ACC112 (cell line): ENCODE measurements at regions not wholly inside any gene's neighbourhood (a gene's known extent, or its start where the extent isn't known, plus 50 kb on each side); places are given as distances from the start of the nearest gene placed in this dataset.

Experiments used
- H2AFZ ChIP-seq: fragments of 200-600 bp; sonication (generic); one replicate; pipeline ENCODE4 v1.6.0; 2017; ENCODE audit warnings: antibody characterized with exemption, low read length; ENCODE audit not compliant: unreplicated experiment
- H3K27ac ChIP-seq: fragments of 200-600 bp; sonication (generic); 2 replicates; pipeline ENCODE4 v1.5.1; 2014; ENCODE audit warnings: low read depth, mild to moderate bottlenecking, antibody characterized with exemption, low read length, moderate library complexity
- H3K27me3 ChIP-seq: fragments of 200-600 bp; sonication (generic); 2 replicates; pipeline ENCODE4 v1.6.1; 2014; ENCODE audit warnings: mild to moderate bottlenecking, antibody characterized with exemption, low read length, moderate library complexity, mixed read lengths; ENCODE audit not compliant: insufficient read depth
- H3K36me3 ChIP-seq: fragments of 200-600 bp; sonication (generic); 2 replicates; pipeline ENCODE4 v1.6.1; 2016; ENCODE audit warnings: mild to moderate bottlenecking, antibody characterized with exemption, low read length, moderate library complexity, mixed read lengths; ENCODE audit not compliant: insufficient read depth
- H3K4me1 ChIP-seq: fragments of 200-600 bp; sonication (generic); one replicate; pipeline ENCODE4 v1.6.1; 2016; ENCODE audit warnings: low read length, mixed read lengths; ENCODE audit not compliant: insufficient read depth, unreplicated experiment, control insufficient read depth
- H3K4me3 ChIP-seq: fragments of 200-600 bp; sonication (generic); 2 replicates; pipeline ENCODE4 v1.5.1; 2014; ENCODE audit warnings: mild to moderate bottlenecking, low read depth, low read length
- H3K79me2 ChIP-seq: fragments of 200-600 bp; sonication (generic); one replicate; pipeline ENCODE4 v1.6.0; 2016; ENCODE audit warnings: low read length; ENCODE audit not compliant: control insufficient read depth, unreplicated experiment, insufficient read depth

- H3K27ac ChIP-seq, result no peak overlapping the region
- no peaks in the 10 kb centered on the region for H3K79me2 ChIP-seq
Observed at GRCh38 chr6:21836277-21836676, 242.7 kb downstream of the SOX4 start.

DNA sequence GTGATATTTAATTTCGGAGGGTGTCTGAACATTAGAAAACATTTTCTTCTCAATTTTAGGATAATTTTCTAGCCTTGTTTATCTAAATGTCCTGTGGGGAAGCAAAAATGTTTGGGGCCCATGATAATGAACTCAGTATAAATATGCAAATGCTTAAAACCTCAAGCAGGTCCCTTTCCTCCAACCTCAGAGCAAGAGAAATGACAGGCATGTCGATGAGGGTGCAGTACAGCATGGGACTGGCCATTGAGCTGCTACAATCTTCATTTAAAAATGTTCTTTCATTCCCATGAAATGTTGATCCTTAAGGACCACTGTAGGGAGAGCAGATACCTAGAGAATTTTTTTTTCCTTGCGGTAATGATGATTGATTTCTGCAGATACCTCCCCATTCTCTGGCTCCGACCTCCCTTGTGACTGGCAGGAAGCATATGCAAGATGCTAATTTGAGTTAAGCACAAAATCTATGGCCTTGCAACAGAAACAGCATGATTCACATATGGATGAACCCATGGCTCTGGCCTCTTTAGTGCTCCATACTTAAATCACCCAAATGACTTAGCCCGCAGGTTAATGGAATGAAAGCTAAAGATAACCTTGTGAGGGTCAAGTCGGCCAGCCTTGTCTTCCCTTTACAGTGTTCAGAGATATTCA, 243.3 kb downstream of the SOX4 start:
- Histone ChIP-seq H3K4me3 (no peak overlapping the region), H3K36me3 (no peaks in the 10 kb centered on the region), H2AFZ (no peak overlapping the region), H3K27me3 (no peaks in the 10 kb centered on the region), H3K79me2 (no peaks in the 10 kb centered on the region), H3K4me1 (peaks cover 7% of the 10 kb centered on the region), H3K27ac (no peak overlapping the region)

More at GRCh38 chr6:21836277-21836676, 242.7 kb downstream of the SOX4 start:
- no peak overlapping the region for H3K4me3 ChIP-seq
- no peaks in the 10 kb centered on the region for H3K36me3 ChIP-seq
- H3K27me3 ChIP-seq, result no peaks in the 10 kb centered on the region
- H3K4me1 ChIP-seq, result peaks cover 7% of the 10 kb centered on the region
- no peak overlapping the region for H2AFZ ChIP-seq

DNA sequence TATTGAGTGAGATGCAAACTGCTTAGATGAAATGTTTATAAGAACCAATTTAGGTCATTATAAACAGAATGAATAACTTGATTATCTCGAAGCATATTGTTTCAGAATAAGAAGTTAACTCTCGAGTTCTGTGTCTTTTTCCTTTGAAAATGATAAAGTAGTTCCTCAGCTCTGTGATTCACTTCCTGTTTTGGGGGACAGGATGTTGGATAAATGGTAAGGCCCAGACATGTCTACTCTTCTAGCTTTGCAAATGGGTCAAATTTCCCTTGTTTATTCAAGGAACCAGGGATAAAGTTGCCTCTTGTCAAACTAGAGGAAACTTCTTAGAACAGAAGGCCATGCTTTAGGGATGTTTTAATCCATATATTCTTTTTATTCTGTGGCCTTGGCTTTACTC, 246.9 kb downstream of the SOX4 start:
- H3K4me3 ChIP-seq, result no peak overlapping the region
- H3K27me3 ChIP-seq, result no peaks in the 10 kb centered on the region
- H3K36me3 ChIP-seq, result no peaks in the 10 kb centered on the region
- peaks cover 7% of the 10 kb centered on the region for H3K4me1 ChIP-seq
- H3K79me2 ChIP-seq, result no peaks in the 10 kb centered on the region
- no peak overlapping the region for H3K27ac ChIP-seq
- H2AFZ ChIP-seq, result peak overlapping the region; percentile 44

GRCh38 chr6:21842875-21843645, 249.5 kb downstream of the SOX4 start:
- Histone ChIP-seq H2AFZ (no peak overlapping the region), H3K4me3 (no peak overlapping the region), H3K36me3 (no peaks in the 10 kb centered on the region), H3K4me1 (peaks cover 7% of the 10 kb centered on the region), H3K79me2 (no peaks in the 10 kb centered on the region), H3K27me3 (no peaks in the 10 kb centered on the region), H3K27ac (no peak overlapping the region)

DNA sequence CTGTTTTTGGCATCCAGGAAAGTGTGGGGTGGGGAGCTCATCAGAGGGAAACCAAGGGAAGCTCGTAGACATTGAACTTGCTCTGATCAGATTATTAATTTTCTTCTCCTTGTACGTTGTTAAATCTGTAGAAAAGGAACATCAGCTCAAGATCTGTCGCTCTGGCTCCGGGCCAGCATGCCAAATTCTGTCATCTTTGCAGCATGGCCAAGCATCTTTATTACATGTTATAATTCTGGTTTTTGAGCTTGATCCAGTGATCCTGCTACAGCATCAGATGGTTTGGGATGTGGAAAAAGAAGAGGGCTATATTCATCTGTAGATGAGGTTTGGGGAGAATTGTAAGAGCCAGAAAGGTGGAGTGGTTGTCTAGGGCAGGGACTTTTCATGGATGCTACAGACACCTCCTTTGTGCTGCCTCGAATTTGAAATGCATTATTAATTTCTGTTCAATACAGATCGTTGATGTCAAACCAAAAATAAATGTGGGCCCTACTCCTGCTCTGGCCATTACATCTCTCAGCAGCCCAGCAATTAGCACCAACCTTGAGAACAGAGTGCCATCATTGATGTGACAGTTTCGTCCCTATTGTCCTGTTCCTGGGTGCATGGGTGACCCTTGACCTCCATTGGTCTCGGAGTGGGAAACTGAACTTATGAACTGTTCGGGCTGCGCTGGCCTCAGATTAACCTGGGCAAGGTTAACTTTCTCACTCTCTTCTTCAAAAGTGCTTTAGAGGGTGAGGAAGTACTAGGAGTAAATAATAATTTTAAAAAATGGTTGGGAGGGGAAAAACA, 250.8 kb downstream of the SOX4 start:
- Histone ChIP-seq H3K4me1 (peaks cover 7% of the 10 kb centered on the region), H3K79me2 (no peaks in the 10 kb centered on the region), H3K27me3 (no peaks in the 10 kb centered on the region), H3K36me3 (no peaks in the 10 kb centered on the region), H2AFZ (no peak overlapping the region), H3K27ac (no peak overlapping the region), H3K4me3 (no peak overlapping the region)

DNA sequence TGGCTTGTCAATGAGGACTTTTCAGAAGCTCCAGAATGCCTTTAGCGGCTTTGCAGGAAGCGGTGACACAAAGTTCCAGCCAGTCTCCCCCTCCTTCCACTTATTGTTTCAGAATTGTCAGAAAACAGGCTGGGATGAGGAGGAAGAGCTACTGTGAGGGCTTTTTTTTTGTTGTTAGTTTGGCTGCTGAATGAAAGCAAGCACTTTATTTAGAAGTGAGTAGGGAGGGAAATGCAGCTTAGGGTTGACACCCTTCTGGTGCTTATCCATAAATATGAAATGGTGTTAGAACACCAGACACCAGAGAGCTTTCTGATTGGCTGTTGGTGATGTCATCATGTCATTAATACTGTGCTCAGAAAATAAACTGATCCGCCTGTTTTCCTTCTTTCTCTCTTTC, 251.5 kb downstream of the SOX4 start:
- H3K27me3 ChIP-seq, result no peaks in the 10 kb centered on the region
- no peaks in the 10 kb centered on the region for H3K79me2 ChIP-seq
- no peak overlapping the region for H3K4me3 ChIP-seq
- no peaks in the 10 kb centered on the region for H3K36me3 ChIP-seq
- H3K4me1 ChIP-seq, result peaks cover 7% of the 10 kb centered on the region
- no peak overlapping the region for H3K27ac ChIP-seq
- H2AFZ ChIP-seq, result no peak overlapping the region

- H3K4me3 ChIP-seq, result no peak overlapping the region
- H3K27me3 ChIP-seq, result no peaks in the 10 kb centered on the region
- H3K79me2 ChIP-seq, result no peaks in the 10 kb centered on the region
- H3K36me3 ChIP-seq, result no peaks in the 10 kb centered on the region
- H3K27ac ChIP-seq, result no peak overlapping the region
- H3K4me1 ChIP-seq, result peaks cover 1% of the 10 kb centered on the region
- H2AFZ ChIP-seq, result no peak overlapping the region
Observed at GRCh38 chr6:21845439-21846140, 252.0 kb downstream of the SOX4 start.

GRCh38 chr6:21846541-21847451, 253.2 kb downstream of the SOX4 start:
- no peak overlapping the region for H3K4me3 ChIP-seq
- no peaks in the 10 kb centered on the region for H3K79me2 ChIP-seq
- no peak overlapping the region for H3K27ac ChIP-seq
- no peaks in the 10 kb centered on the region for H3K4me1 ChIP-seq
- H3K27me3 ChIP-seq, result no peaks in the 10 kb centered on the region
- no peak overlapping the region for H2AFZ ChIP-seq
- H3K36me3 ChIP-seq, result no peaks in the 10 kb centered on the region

DNA sequence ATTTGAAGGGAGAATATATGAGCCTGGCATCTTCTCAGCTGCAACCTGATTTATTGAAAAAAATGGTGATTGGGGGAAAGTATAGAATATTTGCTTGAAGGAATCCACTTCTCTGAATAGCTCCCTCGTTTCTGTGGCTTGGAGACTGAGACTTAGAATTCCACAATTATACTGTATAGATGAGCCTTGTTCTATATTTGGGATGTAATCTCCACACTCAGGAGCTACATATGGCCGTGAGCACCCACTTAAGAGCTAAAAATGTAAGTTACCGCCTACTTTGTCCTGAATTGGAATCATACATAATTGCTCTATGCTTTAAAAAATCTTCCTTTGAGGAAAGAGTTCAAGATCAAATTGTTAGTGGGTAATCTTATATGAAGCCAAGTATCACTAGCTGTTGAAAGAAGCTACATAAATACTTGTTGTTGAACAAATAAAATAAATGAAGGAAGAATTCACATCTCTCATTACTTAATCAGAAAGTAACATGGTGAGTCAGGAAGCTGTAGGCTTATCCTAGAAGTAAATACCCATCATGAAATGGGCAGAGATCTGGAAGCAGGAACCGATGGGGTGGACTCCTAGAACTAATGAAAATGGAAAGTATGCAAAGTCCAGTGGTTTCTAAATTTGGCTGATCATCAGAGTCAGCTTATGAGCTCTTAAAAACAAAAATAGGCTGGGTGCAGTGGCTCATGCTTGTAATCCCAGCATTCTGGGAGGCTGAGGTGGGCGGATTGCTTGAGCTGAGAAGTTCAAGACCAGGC, 254.3 kb downstream of the SOX4 start:
- H3K79me2 ChIP-seq, result no peaks in the 10 kb centered on the region
- no peaks in the 10 kb centered on the region for H3K4me1 ChIP-seq
- no peak overlapping the region for H3K4me3 ChIP-seq
- H3K27ac ChIP-seq, result no peak overlapping the region
- H3K27me3 ChIP-seq, result no peaks in the 10 kb centered on the region
- no peak overlapping the region for H2AFZ ChIP-seq
- no peaks in the 10 kb centered on the region for H3K36me3 ChIP-seq
